ENCODE measurements at regions not wholly inside any gene's neighbourhood (a gene's known extent, or its start where the extent isn't known, plus 50 kb on each side); places are given as distances from the start of the nearest gene placed in this dataset.
"Not testable (repeated sequence)": the region's sequence is repeated elsewhere in the genome, so short reads cannot be mapped to it uniquely, and the experiment has no call there.

GRCh38 chr2:87536427-87536826 lies 211.5 kb upstream of the PLGLB2 start:
- H3K4me3 ChIP-seq (ENCODE audit: low read depth, low read length); H3K36me3 ChIP-seq (ENCODE audit: control insufficient read depth in 2 of 2, insufficient read depth in 1 of 2, low read length in 2 of 2); H3K27ac ChIP-seq (ENCODE audit: extremely low read depth, low read depth, low read length); POLR2A ChIA-PET; H3K4me1 ChIP-seq (ENCODE audit: control insufficient read depth, insufficient read depth, low read length); CTCF ChIA-PET; H3K9me3 ChIP-seq (ENCODE audit: control insufficient read depth, insufficient read depth, low read depth, low read length): not testable (repeated sequence)

- POLR2A ChIA-PET; H3K36me3 ChIP-seq (ENCODE audit: control insufficient read depth in 2 of 2, insufficient read depth in 1 of 2, low read length in 2 of 2); H3K27ac ChIP-seq (ENCODE audit: extremely low read depth, low read depth, low read length); H3K9me3 ChIP-seq (ENCODE audit: control insufficient read depth, insufficient read depth, low read depth, low read length); CTCF ChIA-PET; H3K4me1 ChIP-seq (ENCODE audit: control insufficient read depth, insufficient read depth, low read length); H3K4me3 ChIP-seq (ENCODE audit: low read depth, low read length): not testable (repeated sequence)
Measured at GRCh38 chr2:87537251-87537671, 210.6 kb upstream of the PLGLB2 start.

DNA sequence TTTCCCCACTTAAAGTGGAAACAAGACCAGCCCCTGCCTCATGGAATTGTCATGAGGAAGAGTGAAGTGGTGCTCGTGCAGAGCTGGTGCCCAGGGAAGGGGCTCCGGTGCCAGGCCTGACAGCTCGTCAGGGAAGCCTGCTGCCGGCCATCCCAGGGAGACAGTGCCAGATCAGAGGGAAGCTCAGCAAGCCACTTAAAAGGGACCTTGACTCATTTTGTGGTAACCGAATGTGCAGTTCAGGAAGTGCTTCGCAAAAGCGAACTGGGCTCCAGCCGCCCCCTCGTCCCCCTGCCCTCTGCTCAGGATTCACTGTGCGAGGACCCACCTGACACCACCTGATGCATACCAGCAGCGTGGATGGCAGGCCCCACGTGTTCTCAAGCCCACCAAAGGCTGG lies 209.6 kb upstream of the PLGLB2 start:
- H3K27ac ChIP-seq (ENCODE audit: extremely low read depth, low read depth, low read length); H3K4me3 ChIP-seq (ENCODE audit: low read depth, low read length); CTCF ChIA-PET; H3K36me3 ChIP-seq (ENCODE audit: control insufficient read depth in 2 of 2, insufficient read depth in 1 of 2, low read length in 2 of 2); POLR2A ChIA-PET; H3K4me1 ChIP-seq (ENCODE audit: control insufficient read depth, insufficient read depth, low read length); H3K9me3 ChIP-seq (ENCODE audit: control insufficient read depth, insufficient read depth, low read depth, low read length): not testable (repeated sequence)

DNA sequence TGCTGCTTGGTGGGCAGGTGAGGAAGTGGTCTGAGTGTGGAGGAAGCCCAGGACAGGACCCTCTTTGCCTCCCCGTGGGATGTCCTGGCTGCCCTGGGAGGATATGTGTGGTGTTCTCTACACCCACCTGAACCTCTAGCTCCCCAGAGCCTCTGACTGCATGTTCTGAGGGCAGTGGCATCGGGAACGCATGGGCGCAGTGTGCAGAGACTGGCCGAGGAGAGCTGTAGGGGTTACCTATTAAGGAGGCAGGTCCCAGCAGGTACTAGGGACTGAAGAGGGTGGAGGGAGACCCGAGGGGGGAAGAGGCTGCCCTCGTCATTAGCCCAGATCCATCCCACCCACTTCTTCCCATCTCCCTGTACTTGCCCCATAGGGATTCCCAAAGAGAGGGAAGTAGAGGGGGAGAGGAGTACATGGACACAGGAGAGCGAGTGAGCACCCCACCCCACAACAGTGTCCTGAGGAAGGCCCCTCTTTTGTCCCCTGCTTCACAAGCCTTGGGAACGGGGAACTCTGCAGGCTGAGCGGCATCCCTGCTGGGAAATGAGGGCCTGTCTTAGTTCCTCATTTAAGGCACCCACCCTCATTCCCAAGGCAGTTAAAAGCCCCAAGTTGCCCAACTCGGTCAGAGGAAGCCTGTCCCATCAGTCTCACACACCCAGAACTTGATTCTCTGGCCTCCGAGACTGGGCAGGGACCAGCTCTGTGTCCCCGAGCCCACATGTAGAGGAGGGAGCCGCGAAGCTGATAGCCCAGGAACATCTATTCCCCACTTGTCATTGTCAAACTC lies 208.5 kb upstream of the PLGLB2 start:
- H3K27ac ChIP-seq (ENCODE audit: extremely low read depth, low read depth, low read length); POLR2A ChIA-PET; H3K4me1 ChIP-seq (ENCODE audit: control insufficient read depth, insufficient read depth, low read length); H3K36me3 ChIP-seq (ENCODE audit: control insufficient read depth in 2 of 2, insufficient read depth in 1 of 2, low read length in 2 of 2); CTCF ChIA-PET; H3K4me3 ChIP-seq (ENCODE audit: low read depth, low read length); H3K9me3 ChIP-seq (ENCODE audit: control insufficient read depth, insufficient read depth, low read depth, low read length): not testable (repeated sequence)

GRCh38 chr2:87540242-87540641 lies 207.6 kb upstream of the PLGLB2 start:
- H3K9me3 ChIP-seq (ENCODE audit: control insufficient read depth, insufficient read depth, low read depth, low read length); H3K36me3 ChIP-seq (ENCODE audit: control insufficient read depth in 2 of 2, insufficient read depth in 1 of 2, low read length in 2 of 2); CTCF ChIA-PET; H3K4me1 ChIP-seq (ENCODE audit: control insufficient read depth, insufficient read depth, low read length); H3K27ac ChIP-seq (ENCODE audit: extremely low read depth, low read depth, low read length); POLR2A ChIA-PET; H3K4me3 ChIP-seq (ENCODE audit: low read depth, low read length): not testable (repeated sequence)

DNA sequence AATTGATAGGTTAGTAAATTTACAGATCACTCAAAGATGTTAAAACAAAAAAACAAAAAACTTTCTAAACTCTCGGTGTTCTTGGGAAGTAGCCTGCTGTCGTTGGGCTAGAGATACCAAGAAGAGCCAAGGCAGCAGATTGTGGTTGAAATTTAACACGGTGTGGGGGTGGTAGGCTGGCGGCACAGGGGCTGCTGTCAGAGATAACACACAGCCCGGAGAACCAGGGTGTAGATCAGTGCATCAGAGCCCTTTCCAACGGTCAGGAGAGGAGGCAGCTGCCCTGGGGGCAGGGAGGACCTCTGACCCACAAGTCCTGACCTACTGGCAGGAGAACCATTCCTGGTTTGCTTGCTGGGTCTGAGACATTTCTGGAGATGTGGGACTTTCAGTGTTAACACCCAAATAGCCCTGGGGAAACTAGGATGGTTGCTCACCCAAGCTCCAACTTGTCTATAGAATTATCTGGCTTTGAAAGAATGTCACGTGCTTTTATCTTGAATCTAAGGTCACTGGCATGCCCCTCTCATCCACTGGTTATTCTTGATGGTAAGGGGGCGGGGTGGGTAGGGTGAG lies 205.2 kb upstream of the PLGLB2 start:
- H3K27ac ChIP-seq (ENCODE audit: extremely low read depth, low read depth, low read length); POLR2A ChIA-PET; H3K4me1 ChIP-seq (ENCODE audit: control insufficient read depth, insufficient read depth, low read length); H3K36me3 ChIP-seq (ENCODE audit: control insufficient read depth in 2 of 2, insufficient read depth in 1 of 2, low read length in 2 of 2); H3K9me3 ChIP-seq (ENCODE audit: control insufficient read depth, insufficient read depth, low read depth, low read length); H3K4me3 ChIP-seq (ENCODE audit: low read depth, low read length); CTCF ChIA-PET: not testable (repeated sequence)

DNA sequence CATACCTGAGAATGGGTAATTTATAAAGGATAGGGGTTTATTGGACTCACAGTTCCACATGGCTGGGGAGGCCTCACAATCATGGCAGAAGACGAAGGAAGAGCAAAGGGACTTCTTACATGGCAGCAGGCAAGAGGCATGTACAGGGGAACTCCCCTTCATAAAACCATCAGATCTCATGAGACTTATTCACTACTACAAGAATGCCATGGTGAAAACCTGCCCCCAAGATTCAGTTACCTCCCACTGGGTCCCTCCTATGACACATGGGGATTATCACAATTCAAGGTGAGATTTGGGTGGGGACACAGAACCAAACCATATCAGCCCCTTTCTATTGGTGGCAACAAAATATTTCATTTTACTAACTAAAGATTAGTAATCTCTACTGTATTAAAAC lies 204.1 kb upstream of the PLGLB2 start:
- H3K36me3 ChIP-seq (ENCODE audit: control insufficient read depth in 2 of 2, insufficient read depth in 1 of 2, low read length in 2 of 2); H3K4me3 ChIP-seq (ENCODE audit: low read depth, low read length); H3K4me1 ChIP-seq (ENCODE audit: control insufficient read depth, insufficient read depth, low read length); POLR2A ChIA-PET; CTCF ChIA-PET; H3K9me3 ChIP-seq (ENCODE audit: control insufficient read depth, insufficient read depth, low read depth, low read length); H3K27ac ChIP-seq (ENCODE audit: extremely low read depth, low read depth, low read length): not testable (repeated sequence)

- CTCF ChIA-PET; H3K36me3 ChIP-seq (ENCODE audit: control insufficient read depth in 2 of 2, insufficient read depth in 1 of 2, low read length in 2 of 2); POLR2A ChIA-PET; H3K27ac ChIP-seq (ENCODE audit: extremely low read depth, low read depth, low read length); H3K9me3 ChIP-seq (ENCODE audit: control insufficient read depth, insufficient read depth, low read depth, low read length); H3K4me1 ChIP-seq (ENCODE audit: control insufficient read depth, insufficient read depth, low read length); H3K4me3 ChIP-seq (ENCODE audit: low read depth, low read length): not testable (repeated sequence)
Measured at GRCh38 chr2:87547106-87547505, 200.8 kb upstream of the PLGLB2 start.

- POLR2A ChIA-PET = not testable (repeated sequence)
Measured at GRCh38 chr2:87547966-87548365, 199.9 kb upstream of the PLGLB2 start.

DNA sequence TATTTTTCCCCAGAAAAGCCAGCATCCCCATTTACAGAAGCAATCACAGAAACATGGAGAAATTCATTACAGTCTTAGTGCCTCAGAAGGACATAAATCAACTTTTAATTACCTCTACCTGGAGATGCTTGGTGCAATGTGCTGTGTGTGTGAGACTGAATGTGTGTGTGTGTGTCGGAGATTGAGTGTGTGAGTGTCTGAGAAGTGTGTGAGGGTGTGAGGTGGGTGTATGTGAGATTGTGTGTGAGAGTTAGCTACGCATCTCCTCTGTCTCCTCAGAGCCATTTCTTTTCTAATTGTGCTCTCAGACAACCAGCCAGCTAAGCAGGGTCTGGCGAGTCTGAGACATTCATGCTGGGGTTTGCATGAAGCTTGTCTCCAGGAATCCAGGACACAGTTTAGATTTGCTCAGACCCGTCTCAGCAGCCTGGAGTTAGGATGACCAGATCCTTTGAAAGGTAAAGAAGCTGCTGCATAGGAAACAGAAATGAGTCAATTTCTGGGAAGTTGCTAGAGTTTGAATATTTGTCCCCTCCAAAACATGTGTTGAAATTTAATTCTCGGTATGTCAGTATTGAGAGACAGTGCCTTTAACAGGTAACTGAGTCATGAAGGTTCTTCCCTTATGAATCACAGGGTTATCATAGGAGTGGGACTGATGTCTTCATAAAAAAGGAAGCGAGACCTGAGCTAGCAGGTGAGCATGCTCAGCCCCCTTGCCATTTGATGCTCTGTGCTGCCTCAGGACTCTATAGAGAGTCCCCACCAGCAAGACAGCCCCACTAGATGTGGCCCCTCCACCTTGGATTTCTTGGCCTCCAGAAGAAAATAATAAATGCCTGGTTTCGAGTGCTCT lies 199.0 kb upstream of the PLGLB2 start:
- POLR2A ChIA-PET; CTCF ChIA-PET; H3K9me3 ChIP-seq (ENCODE audit: control insufficient read depth, insufficient read depth, low read depth, low read length); H3K4me1 ChIP-seq (ENCODE audit: control insufficient read depth, insufficient read depth, low read length); H3K36me3 ChIP-seq (ENCODE audit: control insufficient read depth in 2 of 2, insufficient read depth in 1 of 2, low read length in 2 of 2); H3K27ac ChIP-seq (ENCODE audit: extremely low read depth, low read depth, low read length); H3K4me3 ChIP-seq (ENCODE audit: low read depth, low read length): not testable (repeated sequence)

More at GRCh38 chr2:87547966-87548365, 199.9 kb upstream of the PLGLB2 start:
- H3K4me1 ChIP-seq (ENCODE audit: control insufficient read depth, insufficient read depth, low read length); CTCF ChIA-PET; H3K36me3 ChIP-seq (ENCODE audit: control insufficient read depth in 2 of 2, insufficient read depth in 1 of 2, low read length in 2 of 2); H3K9me3 ChIP-seq (ENCODE audit: control insufficient read depth, insufficient read depth, low read depth, low read length); H3K27ac ChIP-seq (ENCODE audit: extremely low read depth, low read depth, low read length); H3K4me3 ChIP-seq (ENCODE audit: low read depth, low read length): not testable (repeated sequence)

- H3K36me3 ChIP-seq (ENCODE audit: control insufficient read depth in 2 of 2, insufficient read depth in 1 of 2, low read length in 2 of 2); H3K27ac ChIP-seq (ENCODE audit: extremely low read depth, low read depth, low read length); H3K9me3 ChIP-seq (ENCODE audit: control insufficient read depth, insufficient read depth, low read depth, low read length); H3K4me3 ChIP-seq (ENCODE audit: low read depth, low read length); CTCF ChIA-PET; H3K4me1 ChIP-seq (ENCODE audit: control insufficient read depth, insufficient read depth, low read length); POLR2A ChIA-PET: not testable (repeated sequence)
Measured at GRCh38 chr2:87549561-87550202, 198.2 kb upstream of the PLGLB2 start.
